Activated naive CD4-positive, alpha-beta T cell treated with anti-CD3 and anti-CD28 coated beads, Interleukin-2, amount 50 U/mL, for 72 hours (primary cell): ENCODE measurements at regions not wholly inside any gene's neighbourhood (a gene's known extent, or its start where the extent isn't known, plus 50 kb on each side); places are given as distances from the start of the nearest gene placed in this dataset.
A peak's percentile ranks its signal among the peaks of the same experiment; 100 is the strongest.

Experiments
- ATAC-seq, 2 donors: fragments of 150-1000 bp; cut with Tn5 transposase; 2 replicates each; pipeline ENCODE4 v1.10.0; 2021; ENCODE audit warnings: mild to moderate bottlenecking in 2 of 2, moderate library complexity in 2 of 2
- DNase-seq, 2 donors: peaks; one replicate each; pipeline ENCODE4 v3.0.0; 2021 to 2022; ENCODE audit warnings: low spot score in 2 of 2
- H3K27ac Mint-ChIP-seq, 2 donors: one replicate each; pipeline ENCODE4 v1.8.0; 2022; ENCODE audit warnings: mild to moderate bottlenecking in 2 of 2, mixed read lengths in 2 of 2
- H3K36me3 Mint-ChIP-seq, 2 donors: one replicate each; pipeline ENCODE4 v1.8.0; 2022; ENCODE audit warnings: mixed read lengths in 2 of 2
- H3K9me3 Mint-ChIP-seq, 2 donors: one replicate each; pipeline ENCODE4 v1.8.0; 2022; ENCODE audit warnings: mixed read lengths in 2 of 2

GRCh38 chr11:2083411-2083810 lies 55.8 kb downstream of the IGF2 start:
- no peak for ATAC-seq
- peaks cover 17 to 20% of the 10 kb centered on the region in 2 donors for H3K36me3 Mint-ChIP-seq
- no peak for DNase-seq
- H3K9me3 Mint-ChIP-seq: peaks cover 11 to 16% of the 10 kb centered on the region in 2 donors
- no peak overlapping the region for H3K27ac Mint-ChIP-seq

GRCh38 chr11:2077061-2077802 lies 62.0 kb downstream of the IGF2 start:
- peak overlapping the region; percentile 64 to 92 for H3K27ac Mint-ChIP-seq
- no peaks in the 10 kb centered on the region for H3K9me3 Mint-ChIP-seq
- H3K36me3 Mint-ChIP-seq: no peaks in the 10 kb centered on the region
- DNase-seq: peak in 1 of 2 donors; percentile 49
- ATAC-seq: peak; percentile 92 to 94

GRCh38 chr11:2076441-2076840 lies 62.7 kb downstream of the IGF2 start:
- H3K36me3 Mint-ChIP-seq: no peaks in the 10 kb centered on the region
- H3K27ac Mint-ChIP-seq: peak overlapping the region in 1 of 2 donors; percentile 64
- no peak for DNase-seq
- no peaks in the 10 kb centered on the region for H3K9me3 Mint-ChIP-seq
- ATAC-seq: no peak

- Mint-ChIP-seq H3K36me3 (no peaks in the 10 kb centered on the region), H3K9me3 (no peaks in the 10 kb centered on the region), H3K27ac (no peak overlapping the region)
- no peak for DNase-seq
- ATAC-seq: no peak
These were observed 64.8 kb downstream of the IGF2 start for GRCh38 chr11:2074266-2074825.

- Mint-ChIP-seq H3K9me3 (no peaks in the 10 kb centered on the region), H3K27ac (no peak overlapping the region), H3K36me3 (no peaks in the 10 kb centered on the region)
- DNase-seq (no peak), ATAC-seq (no peak)
These were observed 66.5 kb downstream of the IGF2 start for GRCh38 chr11:2072551-2073261.

- no peak overlapping the region for H3K27ac Mint-ChIP-seq
- ATAC-seq (no peak), DNase-seq (no peak)
- H3K9me3 Mint-ChIP-seq: no peaks in the 10 kb centered on the region
- no peaks in the 10 kb centered on the region for H3K36me3 Mint-ChIP-seq
These were observed 67.3 kb downstream of the IGF2 start for GRCh38 chr11:2071748-2072385.
